Activated CD4-positive, alpha-beta T cell treated with anti-CD3 and anti-CD28 coated beads for 36 hours (primary cell): ENCODE measurements at regions not wholly inside any gene's neighbourhood (a gene's known extent, or its start where the extent isn't known, plus 50 kb on each side); places are given as distances from the start of the nearest gene placed in this dataset.
"Not testable (repeated sequence)": the region's sequence is repeated elsewhere in the genome, so short reads cannot be mapped to it uniquely, and the experiment has no call there.

Experiments
- ATAC-seq: fragments of 200-7000 bp; cut with Tn5 transposase; one replicate; pipeline ENCODE4 v1.10.0; 2021; ENCODE audit warnings: mild to moderate bottlenecking, moderate library complexity
- CTCF ChIA-PET: fragments of 350-600 bp; sonication (Branson Sonifier 250); formaldehyde crosslinking; loops from one replicate; lab custom pipeline; 2021; ENCODE audit warnings: antibody characterized with exemption; lab: Charles Lee
- POLR2A ChIA-PET: fragments of 350-600 bp; sonication (Branson Sonifier 250); formaldehyde crosslinking; loops from one replicate; lab custom pipeline; 2021; ENCODE audit warnings: antibody characterized with exemption, inconsistent platforms; lab: Charles Lee
- DNase-seq: peaks from one replicate; pipeline ENCODE4 v3.0.0-alpha.2; 2020
- H3K27ac Mint-ChIP-seq: one replicate; pipeline ENCODE4 v1.8.0; 2021; ENCODE audit warnings: mixed read lengths
- H3K27me3 Mint-ChIP-seq: one replicate; pipeline ENCODE4 v1.8.0; 2021; ENCODE audit warnings: mixed read lengths
- H3K36me3 Mint-ChIP-seq: one replicate; pipeline ENCODE4 v1.8.0; 2021; ENCODE audit warnings: low read depth, mixed read lengths
- H3K4me1 Mint-ChIP-seq: one replicate; pipeline ENCODE4 v1.8.0; 2021; ENCODE audit warnings: mixed read lengths
- H3K4me3 Mint-ChIP-seq: one replicate; pipeline ENCODE4 v1.8.0; 2021; ENCODE audit warnings: mild to moderate bottlenecking, moderate library complexity, mixed read lengths
- H3K9me3 Mint-ChIP-seq: one replicate; pipeline ENCODE4 v1.8.0; 2021; ENCODE audit warnings: low read depth, mixed read lengths
- intact Hi-C, 2 experiments: fragments of 100-400 bp; cut with DNase I in 1 of 2; cut with micrococcal nuclease in 1 of 2; formaldehyde crosslinking; loops; one replicate each; pipeline versions ENCODE4 v1.14.2 to v1.15.1; 2022 to 2024; cut with DNase I, micrococcal nuclease

DNA sequence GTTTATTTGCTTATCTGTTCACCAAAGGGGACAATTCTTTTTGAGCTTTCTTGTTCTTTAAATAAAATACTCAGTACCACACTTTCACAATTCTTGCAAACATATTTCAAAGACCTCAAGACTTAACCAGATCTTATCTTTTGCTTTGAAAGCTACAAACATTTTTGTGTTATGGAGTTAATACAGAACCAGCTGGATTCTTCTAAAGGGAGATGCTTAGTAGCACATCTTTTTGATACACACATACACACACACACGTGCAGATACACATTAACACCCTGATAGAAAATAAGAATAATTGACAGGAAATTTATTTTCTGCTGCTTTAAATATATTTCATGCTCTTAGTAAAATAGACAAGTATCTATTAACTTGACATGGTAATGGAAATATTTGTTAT lies 379.1 kb downstream of the SH2D1A start:
- Mint-ChIP-seq H3K36me3 (no peaks in the 10 kb centered on the region), H3K9me3 (no peaks in the 10 kb centered on the region), H3K27ac (peak overlapping the region; percentile 73), H3K4me1 (peaks cover 53% of the 10 kb centered on the region), H3K4me3 (no peak overlapping the region), H3K27me3 (no peaks in the 10 kb centered on the region)
- CTCF ChIA-PET: interaction anchor here (0.6 kb wide), 1 partner anchor 32 kb away, joined by 3 read pairs; no protein-coding TSS in a partner anchor
- intact Hi-C loops: no loop called here
- POLR2A ChIA-PET: no interaction called here
- ATAC-seq (no peak), DNase-seq (no peak)

DNA sequence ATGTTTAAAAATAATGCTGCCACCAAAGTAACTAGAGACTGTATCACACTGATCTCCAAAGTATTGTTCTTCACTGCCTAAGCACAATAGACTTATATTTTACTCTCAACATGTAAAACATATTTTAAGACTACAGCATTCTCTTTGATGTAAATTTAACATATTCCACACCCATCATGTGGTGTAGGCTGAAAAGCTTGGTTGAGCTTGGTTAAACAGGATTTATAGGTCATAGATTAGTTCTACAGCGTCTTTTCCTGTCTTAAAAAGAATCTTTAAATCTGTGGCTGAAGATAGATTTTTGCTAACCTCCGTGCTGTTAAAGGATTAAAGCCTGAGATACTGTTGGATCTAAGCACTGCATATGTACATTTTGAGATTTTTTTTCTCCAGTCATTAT lies 379.9 kb downstream of the SH2D1A start:
- Mint-ChIP-seq H3K36me3 (no peaks in the 10 kb centered on the region), H3K4me1 (peaks cover 56% of the 10 kb centered on the region), H3K27me3 (no peaks in the 10 kb centered on the region), H3K4me3 (peak overlapping the region; percentile 39), H3K27ac (peak overlapping the region; percentile 80), H3K9me3 (no peaks in the 10 kb centered on the region)
- ATAC-seq (peak; percentile 16), DNase-seq (no peak)
- intact Hi-C loops: no loop called here
- POLR2A ChIA-PET: no interaction called here
- CTCF ChIA-PET: no interaction called here

DNA sequence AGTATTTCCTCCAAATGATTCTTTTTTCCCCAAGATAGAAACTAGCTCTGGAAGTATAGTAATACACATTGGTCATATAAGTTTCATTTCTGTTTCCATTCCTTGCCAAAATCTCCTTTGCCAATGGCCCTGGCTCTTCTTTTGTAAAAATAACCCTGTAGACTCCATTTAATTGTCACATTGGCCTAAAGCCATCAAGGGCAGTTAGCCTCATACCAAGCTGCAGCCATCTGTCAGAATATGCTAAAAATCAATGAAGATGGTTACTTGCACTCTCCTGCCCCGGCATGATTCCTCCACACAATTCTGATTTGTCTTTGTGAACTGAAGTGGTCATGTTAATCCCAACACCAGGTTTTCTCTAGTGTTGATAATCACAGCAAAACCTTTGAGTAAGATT lies 380.5 kb downstream of the SH2D1A start:
- DNase-seq: no peak
- H3K4me1 Mint-ChIP-seq: peaks cover 62% of the 10 kb centered on the region

DNA sequence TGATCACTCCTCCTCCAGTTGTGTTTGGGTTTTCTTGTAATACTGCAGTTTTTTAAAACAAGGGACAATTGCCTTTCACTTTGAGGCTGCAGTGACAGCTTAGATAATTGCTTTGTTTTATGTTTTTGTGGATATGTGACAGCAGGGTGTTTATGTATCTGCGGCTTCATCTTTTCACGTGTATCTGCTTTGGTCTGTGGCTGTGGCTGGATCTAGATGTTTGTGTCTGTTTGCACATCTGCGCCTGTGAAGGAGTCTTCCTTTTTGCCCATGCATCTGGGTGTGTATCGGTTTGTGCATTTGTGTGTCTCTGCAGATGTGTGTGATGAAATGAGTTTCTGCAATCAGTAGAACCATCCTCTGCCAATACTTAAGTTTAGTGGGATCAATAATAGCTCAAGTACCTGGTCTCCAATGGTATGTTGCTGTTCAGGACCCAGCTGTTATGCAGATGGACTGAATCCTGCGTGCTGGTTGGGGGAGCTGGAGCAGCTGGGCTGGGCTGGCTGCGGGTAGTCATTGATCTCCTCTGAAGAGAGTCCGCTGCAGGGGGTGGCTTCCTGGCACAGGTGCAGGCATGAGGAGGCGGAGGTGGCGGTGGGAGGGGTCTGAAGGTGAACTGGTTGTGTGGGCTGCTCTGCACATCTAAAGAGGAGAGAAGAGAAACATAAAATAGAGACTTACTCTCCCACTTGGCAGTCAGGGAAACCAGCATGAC lies 390.3 kb downstream of the SH2D1A start:
- Mint-ChIP-seq H3K27me3 (no peaks in the 10 kb centered on the region), H3K4me1 (peaks cover 40% of the 10 kb centered on the region), H3K27ac (peak overlapping the region; percentile 62), H3K9me3 (peaks cover 2% of the 10 kb centered on the region), H3K4me3 (peak overlapping the region; percentile 59), H3K36me3 (peaks cover 11% of the 10 kb centered on the region)
- intact Hi-C loops: loop anchor here (5.0 to 10.0 kb wide), 3 partner anchors 96 to 342 kb away; no protein-coding TSS in a partner anchor
- ChIA-PET POLR2A (no interaction called here), CTCF (interaction anchor here (1.3 kb wide), 1 partner anchor 12 kb away, joined by 3 read pairs; no protein-coding TSS in a partner anchor)
- ATAC-seq (peak; percentile 89), DNase-seq (peak; percentile 72)

More for the DNA sequence above, 380.5 kb downstream of the SH2D1A start:
- no peaks in the 10 kb centered on the region for H3K27me3 Mint-ChIP-seq
- ChIA-PET CTCF (no interaction called here), POLR2A (no interaction called here)
- ATAC-seq: no peak
- intact Hi-C loops: no loop called here
- peak overlapping the region; percentile 39 for H3K4me3 Mint-ChIP-seq
- H3K36me3 Mint-ChIP-seq: no peaks in the 10 kb centered on the region
- H3K27ac Mint-ChIP-seq: peak overlapping the region; percentile 77
- H3K9me3 Mint-ChIP-seq: no peaks in the 10 kb centered on the region

DNA sequence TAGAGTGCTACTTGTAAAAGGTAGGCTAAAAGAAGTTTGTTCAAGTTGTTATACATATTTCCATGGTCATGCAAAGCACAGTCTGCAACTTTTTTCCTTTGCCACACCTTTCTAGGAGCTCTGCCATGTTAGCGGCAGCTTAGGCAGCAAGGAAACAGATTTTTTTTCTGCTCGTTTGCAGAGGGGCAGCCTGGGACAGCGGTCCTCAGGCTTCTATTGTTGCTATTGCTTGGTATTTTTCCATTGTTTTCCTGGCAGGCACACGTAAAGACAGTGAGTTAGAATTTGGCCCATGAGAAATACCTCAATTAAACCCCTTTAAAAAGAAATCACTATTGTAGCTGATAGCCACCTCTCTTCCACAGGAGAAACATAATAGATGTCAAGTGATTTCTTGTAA lies 391.4 kb downstream of the SH2D1A start:
- Mint-ChIP-seq H3K27ac (no peak overlapping the region), H3K4me1 (peaks cover 29% of the 10 kb centered on the region), H3K27me3 (no peaks in the 10 kb centered on the region), H3K4me3 (peak overlapping the region; percentile 59), H3K36me3 (peaks cover 11% of the 10 kb centered on the region), H3K9me3 (peaks cover 2% of the 10 kb centered on the region)
- DNase-seq: no peak
- no peak for ATAC-seq
- CTCF ChIA-PET: interaction anchor here (1.3 to 1.6 kb wide), 3 partner anchors 11 to 394 kb away, joined by 3 to 4 read pairs (median 3); no protein-coding TSS in a partner anchor
- POLR2A ChIA-PET: no interaction called here
- intact Hi-C loops: loop anchor here (5.0 to 10.0 kb wide), 3 partner anchors 95 to 343 kb away; no protein-coding TSS in a partner anchor

DNA sequence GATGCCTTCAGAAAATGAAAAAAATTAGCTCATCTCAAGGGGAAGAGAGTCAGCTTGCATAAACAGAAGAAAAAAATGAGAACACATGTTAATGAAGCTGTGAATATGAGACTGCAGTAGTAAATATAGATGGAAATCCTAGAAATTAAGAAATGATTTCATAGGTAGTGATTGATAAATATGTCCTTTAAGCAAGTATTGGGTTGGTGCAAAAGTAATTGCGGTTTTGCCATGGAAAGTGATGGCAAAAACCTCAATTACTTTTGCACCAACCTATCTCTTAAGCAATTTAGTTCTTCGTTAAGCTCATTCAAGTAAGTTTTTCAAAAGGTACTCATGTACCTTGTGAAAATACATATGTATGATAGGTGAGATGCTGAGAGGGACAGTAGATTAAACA lies 400.9 kb downstream of the SH2D1A start:
- Mint-ChIP-seq H3K27me3 (no peaks in the 10 kb centered on the region), H3K36me3 (no peaks in the 10 kb centered on the region), H3K27ac (no peak overlapping the region), H3K4me3 (no peak overlapping the region), H3K4me1 (peaks cover 3% of the 10 kb centered on the region), H3K9me3 (no peaks in the 10 kb centered on the region)
- POLR2A ChIA-PET: no interaction called here
- intact Hi-C loops: no loop called here
- DNase-seq: no peak
- no peak for ATAC-seq
- CTCF ChIA-PET: no interaction called here

DNA sequence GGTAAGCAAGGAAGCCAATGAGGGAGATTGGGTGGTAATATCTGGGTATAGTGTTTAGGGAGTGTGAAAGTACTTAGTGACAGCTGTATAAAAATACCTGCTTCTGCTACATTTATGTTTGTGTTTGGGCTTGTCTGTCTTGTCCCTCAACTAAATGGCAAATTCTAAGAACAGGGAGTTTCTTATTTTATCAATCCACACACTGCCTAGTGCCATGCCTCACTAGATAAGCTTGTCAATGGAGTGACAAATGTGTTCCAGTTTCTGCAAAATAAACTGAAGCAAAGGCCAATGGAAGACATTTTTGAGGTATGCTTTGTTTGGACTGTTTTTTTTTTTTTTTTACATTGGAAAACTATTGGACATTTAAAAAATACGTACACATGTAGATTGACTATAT lies 418.0 kb downstream of the SH2D1A start:
- no peaks in the 10 kb centered on the region for H3K27me3 Mint-ChIP-seq
- H3K4me3 Mint-ChIP-seq: no peak overlapping the region
- CTCF ChIA-PET: no interaction called here
- ATAC-seq (no peak), DNase-seq (no peak)
- no peak overlapping the region for H3K27ac Mint-ChIP-seq
- no peaks in the 10 kb centered on the region for H3K9me3 Mint-ChIP-seq
- no peaks in the 10 kb centered on the region for H3K4me1 Mint-ChIP-seq
- no peaks in the 10 kb centered on the region for H3K36me3 Mint-ChIP-seq
- intact Hi-C loops: no loop called here
- POLR2A ChIA-PET: no interaction called here

DNA sequence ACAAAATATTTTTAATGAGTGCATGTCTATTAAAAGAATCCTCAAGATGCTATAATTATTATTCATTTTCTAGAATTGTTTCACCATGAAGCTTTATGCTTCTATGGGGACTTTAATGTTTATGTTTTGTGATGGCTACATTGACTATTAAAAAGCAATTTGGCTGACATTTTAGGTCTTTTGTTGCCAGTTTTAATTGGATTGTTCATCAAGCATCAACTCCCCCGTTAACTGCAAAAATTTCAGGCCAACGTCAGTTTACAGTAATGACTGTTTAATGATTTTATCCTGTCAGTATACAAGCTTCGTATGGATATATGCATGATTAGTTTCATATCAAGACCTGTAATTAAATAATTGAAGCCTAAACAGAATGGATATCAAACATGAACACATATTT lies 422.8 kb downstream of the SH2D1A start:
- DNase-seq (no peak), ATAC-seq (no peak)
- intact Hi-C loops: no loop called here
- Mint-ChIP-seq H3K4me3 (no peak overlapping the region), H3K9me3 (no peaks in the 10 kb centered on the region), H3K27me3 (no peaks in the 10 kb centered on the region), H3K36me3 (no peaks in the 10 kb centered on the region), H3K27ac (no peak overlapping the region), H3K4me1 (no peaks in the 10 kb centered on the region)
- ChIA-PET POLR2A (no interaction called here), CTCF (no interaction called here)

DNA sequence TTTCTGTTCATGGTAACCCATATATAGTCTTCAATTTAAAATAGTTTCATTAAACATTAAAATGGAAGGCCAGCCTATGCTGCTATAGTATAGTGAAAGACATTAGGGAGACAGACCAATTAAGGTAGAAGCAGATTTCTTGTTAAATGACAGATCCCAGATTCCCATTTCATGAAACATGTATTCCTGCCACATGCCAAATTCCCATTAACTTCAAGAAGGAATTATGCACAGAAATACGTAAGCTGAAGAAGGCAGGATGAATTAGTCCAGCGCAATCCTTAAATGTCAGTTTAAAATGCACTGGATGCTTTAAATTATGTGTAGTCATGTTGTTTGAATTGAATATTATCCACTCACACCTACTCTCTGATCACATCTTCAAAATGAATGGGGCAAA lies 424.9 kb downstream of the SH2D1A start:
- POLR2A ChIA-PET: no interaction called here

DNA sequence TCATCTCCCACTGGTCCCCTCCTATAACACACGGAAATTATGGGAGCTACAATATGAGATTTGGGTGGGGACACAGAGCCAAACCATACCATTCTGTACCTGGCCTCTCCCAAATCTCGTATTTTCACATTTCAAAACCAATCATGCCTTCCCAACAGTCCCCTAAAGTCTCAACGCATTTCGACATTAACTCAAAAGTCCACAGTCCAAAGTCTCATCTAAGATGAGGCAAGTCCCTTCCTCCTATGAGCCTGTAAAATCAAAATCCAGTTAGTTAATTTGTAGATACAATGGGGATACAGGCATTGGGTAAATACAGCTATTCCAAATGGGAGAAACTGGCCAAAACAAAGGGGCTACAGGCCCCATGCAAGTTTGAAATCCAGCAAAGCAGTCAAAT lies 441.9 kb downstream of the SH2D1A start:
- POLR2A ChIA-PET, CTCF ChIA-PET, DNase-seq, H3K27me3 Mint-ChIP-seq, intact Hi-C loops, H3K4me3 Mint-ChIP-seq, H3K9me3 Mint-ChIP-seq, H3K4me1 Mint-ChIP-seq, ATAC-seq, H3K27ac Mint-ChIP-seq, H3K36me3 Mint-ChIP-seq: not testable (repeated sequence)

More for the DNA sequence above, 424.9 kb downstream of the SH2D1A start:
- no peak overlapping the region for H3K4me3 Mint-ChIP-seq
- H3K27me3 Mint-ChIP-seq: no peaks in the 10 kb centered on the region
- no peak overlapping the region for H3K27ac Mint-ChIP-seq
- H3K4me1 Mint-ChIP-seq: no peaks in the 10 kb centered on the region
- H3K36me3 Mint-ChIP-seq: no peaks in the 10 kb centered on the region
- H3K9me3 Mint-ChIP-seq: no peaks in the 10 kb centered on the region
- DNase-seq: no peak
- no peak for ATAC-seq
- CTCF ChIA-PET: no interaction called here
- intact Hi-C loops: no loop called here

DNA sequence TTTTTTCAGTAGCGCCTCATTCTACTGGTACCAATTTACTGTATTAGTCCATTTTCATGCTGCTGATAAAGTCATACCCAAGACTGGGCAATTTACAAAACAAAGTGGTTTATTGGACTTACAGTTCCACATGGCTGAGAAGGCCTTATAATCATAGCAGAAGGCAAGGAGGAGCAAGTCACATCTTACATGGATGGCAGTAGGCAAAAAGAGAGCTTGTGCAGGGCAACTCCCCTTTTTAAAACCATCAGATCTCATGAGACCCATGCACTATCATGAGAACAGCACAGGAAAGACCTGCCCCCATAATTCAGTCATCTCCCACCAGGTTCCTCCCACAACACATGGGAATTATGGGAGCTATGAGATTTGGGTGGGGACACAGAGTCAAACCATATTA lies 443.5 kb downstream of the SH2D1A start:
- H3K27ac Mint-ChIP-seq, H3K27me3 Mint-ChIP-seq, H3K4me3 Mint-ChIP-seq, POLR2A ChIA-PET, H3K36me3 Mint-ChIP-seq, DNase-seq, CTCF ChIA-PET, intact Hi-C loops, ATAC-seq, H3K4me1 Mint-ChIP-seq, H3K9me3 Mint-ChIP-seq: not testable (repeated sequence)

DNA sequence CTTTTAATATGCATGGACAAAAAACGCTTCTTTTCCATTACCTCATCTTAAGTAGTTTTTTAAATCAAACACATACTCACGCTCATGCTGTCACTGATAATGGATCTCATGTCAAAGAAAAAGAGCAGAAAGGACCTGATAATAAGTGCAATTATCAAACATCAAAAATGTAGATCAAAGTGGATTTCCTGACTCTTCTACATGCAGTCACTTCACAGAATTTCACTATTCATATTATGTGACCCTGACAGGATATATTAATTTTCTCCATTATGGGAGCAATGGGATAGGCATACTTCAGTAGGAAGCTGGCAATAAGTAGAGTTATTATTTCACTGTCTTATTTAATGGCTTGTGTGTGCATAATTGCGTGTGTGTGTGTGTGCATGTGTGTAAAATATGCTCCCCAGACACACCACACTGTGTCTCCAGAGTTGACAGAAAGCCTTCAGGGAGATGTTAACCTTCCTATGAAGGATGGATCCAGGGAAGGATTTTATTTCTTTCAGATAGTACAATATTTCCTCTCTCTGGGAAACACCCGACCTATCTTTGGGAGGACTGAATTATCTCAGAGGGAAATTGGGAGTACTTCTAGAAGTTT lies 445.2 kb downstream of the SH2D1A start:
- intact Hi-C loops: no loop called here
- Mint-ChIP-seq H3K27ac (no peak overlapping the region), H3K27me3 (no peaks in the 10 kb centered on the region), H3K36me3 (no peaks in the 10 kb centered on the region), H3K4me1 (no peaks in the 10 kb centered on the region), H3K4me3 (no peak overlapping the region), H3K9me3 (no peaks in the 10 kb centered on the region)
- CTCF ChIA-PET: no interaction called here
- ATAC-seq: no peak
- POLR2A ChIA-PET: no interaction called here
- no peak for DNase-seq
